COLO829 (cell line): ENCODE measurements at regions not wholly inside any gene's neighbourhood (a gene's known extent, or its start where the extent isn't known, plus 50 kb on each side); places are given as distances from the start of the nearest gene placed in this dataset.
"Not testable (repeated sequence)": the region's sequence is repeated elsewhere in the genome, so short reads cannot be mapped to it uniquely, and the experiment has no call there.

Source experiments
- DNase-seq: peaks from one replicate; pipeline ENCODE4 v3.0.0; 2012; ENCODE audit warnings: low spot score

DNA sequence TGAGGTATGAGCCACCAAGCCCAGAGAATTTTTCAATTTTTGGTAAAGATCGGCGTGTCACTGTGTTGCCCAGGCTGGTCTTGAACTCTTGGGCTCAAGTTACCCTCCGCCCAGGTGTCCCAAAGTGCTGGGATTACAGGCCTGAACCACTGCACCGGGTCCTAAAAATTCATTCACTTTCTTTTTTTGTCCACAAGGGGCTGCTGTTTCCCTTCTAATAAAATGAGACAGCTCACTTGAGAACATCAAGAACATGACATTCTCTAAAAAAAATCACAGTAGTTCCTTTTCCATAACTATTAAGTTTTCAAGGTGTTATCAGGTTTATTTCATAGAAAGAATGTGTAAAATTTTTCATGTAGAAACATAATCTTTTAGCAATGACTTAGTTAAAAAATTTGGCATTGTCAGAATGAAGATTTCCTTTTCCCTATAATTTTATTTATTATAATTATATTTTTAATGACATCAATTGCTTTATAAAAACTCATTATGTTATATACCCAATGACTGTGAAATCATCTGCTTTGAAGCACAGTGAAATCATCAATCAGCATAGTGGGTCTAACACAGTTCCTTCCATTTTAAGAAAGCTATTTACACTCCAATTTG lies 1723.8 kb upstream of the DEFB115 start:
- DNase-seq, result not testable (repeated sequence)

DNA sequence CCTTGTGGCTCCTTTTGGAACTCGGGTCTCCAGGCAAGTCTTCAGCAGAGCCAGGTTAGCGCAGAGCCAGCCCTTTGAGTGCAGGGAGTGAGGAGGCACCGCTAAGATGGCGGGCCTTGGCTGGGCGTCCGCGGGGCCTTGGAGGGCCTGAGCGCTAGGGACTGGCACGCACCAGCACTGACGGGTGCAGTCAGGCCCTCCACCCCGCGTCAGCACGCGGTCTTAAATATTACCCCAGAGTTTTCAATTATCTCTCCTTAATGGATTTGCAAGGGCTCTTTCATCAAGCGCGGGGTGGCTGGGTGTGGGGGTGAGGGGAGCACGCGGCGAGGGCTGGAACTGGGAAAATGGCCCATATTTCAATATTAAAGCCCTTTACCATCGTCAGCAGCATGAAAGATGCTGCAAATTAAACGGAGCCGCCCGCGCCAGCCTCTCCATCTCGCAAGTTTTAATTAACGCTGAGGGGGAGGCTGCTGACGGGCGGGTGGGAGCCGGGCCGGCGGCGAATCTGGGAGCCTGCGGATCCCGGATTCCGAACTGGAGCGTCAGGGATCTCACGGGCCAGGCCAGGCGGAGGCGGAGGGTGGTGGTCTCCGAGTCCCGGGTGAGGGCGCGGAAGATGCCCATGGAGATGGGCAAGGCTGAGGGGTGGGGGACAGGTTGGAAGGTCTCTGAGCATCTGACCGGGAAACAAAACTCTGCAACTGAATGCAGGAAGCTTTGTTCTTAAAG lies 1690.4 kb upstream of the DEFB115 start:
- DNase-seq, result not testable (repeated sequence)

DNA sequence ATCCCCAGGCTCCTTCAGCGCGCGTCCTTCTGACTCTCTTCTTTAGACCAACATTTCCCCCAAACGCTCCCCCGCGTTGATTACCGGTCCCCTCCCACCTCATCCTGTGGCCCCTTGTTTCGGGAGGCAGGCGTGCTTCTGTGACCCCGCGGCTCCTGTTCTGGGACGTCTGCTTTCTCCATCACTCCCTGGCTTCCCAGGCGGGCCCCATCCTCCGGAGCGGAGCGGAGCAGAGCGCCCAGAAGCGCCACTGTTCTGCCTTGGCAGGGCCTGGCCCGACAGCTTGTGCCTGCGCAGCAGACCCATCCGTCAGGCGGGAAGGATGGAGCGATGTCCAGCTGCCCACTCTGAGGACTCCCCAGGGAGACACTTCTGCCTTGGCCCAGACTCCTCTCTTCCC lies 1689.8 kb upstream of the DEFB115 start:
- not testable (repeated sequence) for DNase-seq

DNA sequence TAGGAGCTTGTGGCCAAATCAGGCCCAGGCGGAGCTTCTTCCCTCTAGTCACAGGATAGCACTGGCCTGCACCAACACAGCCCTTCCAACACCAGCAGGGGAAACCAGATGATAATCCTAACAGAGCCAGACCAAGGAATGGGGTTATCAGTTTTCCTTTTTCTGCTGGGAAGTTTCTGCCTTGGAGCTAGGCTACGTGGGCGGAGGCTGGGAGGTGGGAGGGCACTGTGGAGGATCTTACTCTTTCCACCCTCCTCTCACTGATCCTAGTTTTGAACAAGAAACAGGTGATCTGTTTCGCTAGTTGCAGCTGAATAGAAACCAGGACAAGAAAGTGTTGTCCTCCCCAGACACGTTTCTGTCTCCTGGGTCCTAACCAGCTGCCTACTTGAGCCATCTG lies 1687.3 kb upstream of the DEFB115 start:
- not testable (repeated sequence) for DNase-seq

DNA sequence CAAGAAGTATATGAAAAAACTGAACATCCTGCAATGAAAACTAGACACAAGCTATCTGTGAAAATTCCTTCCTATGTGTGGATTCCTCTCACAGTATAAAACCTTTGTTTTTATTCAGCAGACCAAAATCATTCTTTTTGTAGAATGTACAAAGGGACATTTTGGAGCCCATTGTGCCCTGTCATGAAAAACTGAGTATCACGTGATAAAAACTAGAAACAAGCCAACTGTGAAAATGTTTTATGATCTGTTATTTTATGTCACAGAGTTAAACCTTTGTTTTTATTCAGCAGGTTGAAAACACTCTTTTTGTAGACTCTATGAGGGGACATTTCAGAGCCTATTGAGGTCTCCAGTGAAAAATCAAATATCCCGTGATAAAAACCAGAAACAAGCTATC lies 1667.9 kb upstream of the DEFB115 start:
- DNase-seq, result not testable (repeated sequence)

DNA sequence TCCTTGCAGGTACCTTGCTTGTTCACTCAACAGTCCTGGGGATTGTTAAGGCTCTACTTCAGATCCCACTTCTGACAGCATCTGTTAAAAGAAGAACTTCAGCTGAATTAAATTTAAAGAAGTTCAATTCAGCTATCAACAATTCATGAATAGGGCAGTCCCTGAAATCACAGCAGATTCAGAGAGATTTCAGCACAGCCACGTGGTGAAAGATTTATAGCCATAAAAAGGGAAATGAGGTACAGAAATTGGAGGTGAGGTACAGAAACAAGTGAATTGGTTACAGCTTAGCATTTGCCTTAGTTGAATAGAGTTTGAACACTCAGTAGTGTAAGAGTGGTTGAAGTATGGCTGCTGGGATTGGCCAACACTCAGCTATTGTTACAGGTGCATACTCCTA lies 1653.3 kb upstream of the DEFB115 start:
- DNase-seq, result not testable (repeated sequence)

DNA sequence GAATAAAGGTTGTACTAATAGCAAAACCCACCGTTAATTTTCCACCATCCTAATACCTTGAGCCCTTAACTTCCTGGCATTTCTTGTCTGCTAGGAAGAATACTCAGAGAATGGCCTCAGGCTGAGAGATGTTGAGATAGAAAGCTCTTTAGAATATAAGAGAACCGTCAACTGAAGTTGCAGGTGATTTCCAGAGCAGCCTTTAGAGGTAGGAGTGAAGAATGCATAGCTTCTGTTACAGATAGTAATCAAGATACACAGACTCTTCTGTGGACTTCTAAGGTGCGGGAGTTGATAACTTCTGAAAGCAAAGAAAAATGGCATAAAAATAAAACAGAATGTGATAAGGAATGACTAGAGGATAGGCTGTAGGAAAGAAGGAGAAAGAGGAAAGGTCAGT lies 1651.3 kb upstream of the DEFB115 start:
- DNase-seq, result not testable (repeated sequence)

DNA sequence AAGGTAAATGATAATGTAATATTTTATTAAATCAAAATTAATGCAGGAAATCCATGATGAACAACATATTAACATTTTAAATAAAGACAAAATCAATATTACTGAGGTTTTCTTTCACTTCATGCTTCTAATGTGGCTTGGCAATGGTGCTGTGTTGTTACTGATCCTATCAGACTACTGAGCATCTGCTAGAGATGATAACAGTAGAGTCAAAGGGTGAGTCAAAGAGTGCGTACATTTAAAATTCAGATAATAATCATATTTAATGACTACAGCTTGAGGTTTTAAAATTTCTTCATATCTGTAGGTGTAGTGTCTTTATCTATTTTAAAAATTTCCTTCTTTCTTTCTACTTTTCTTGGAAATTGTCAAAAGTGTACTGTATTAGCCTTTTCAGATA lies 1628.1 kb upstream of the DEFB115 start:
- not testable (repeated sequence) for DNase-seq
